Neural cell (in vitro differentiated cells): ENCODE measurements at regions not wholly inside any gene's neighbourhood (a gene's known extent, or its start where the extent isn't known, plus 50 kb on each side); places are given as distances from the start of the nearest gene placed in this dataset.

ENCODE experiments used
- H2AFZ ChIP-seq: fragments of 200-600, 300-800 bp; sonication (generic), shearing (Covaris generic); 2 replicates; pipeline ENCODE4 v1.6.0; 2014; ENCODE audit warnings: low read depth, mild to moderate bottlenecking, antibody characterized with exemption, low read length, moderate library complexity
- H3F3A ChIP-seq: fragments of 200-600 bp; shearing (Covaris generic); 2 replicates; pipeline ENCODE4 v1.6.1; 2016; ENCODE audit warnings: mild to moderate bottlenecking, moderate library complexity, mixed read lengths, antibody characterized with exemption, low read length; ENCODE audit not compliant: insufficient read depth, poor library complexity, severe bottlenecking
- H3K27ac ChIP-seq: fragments of 200-600, 300-800 bp; sonication (generic), shearing (Covaris generic); 2 replicates; pipeline ENCODE4 v1.5.1; 2014; ENCODE audit warnings: mild to moderate bottlenecking, low read length, moderate library complexity
- H3K27me3 ChIP-seq: fragments of 300-800, 200-600 bp; sonication (generic), shearing (Covaris generic); 2 replicates; pipeline ENCODE4 v1.6.0; 2014; ENCODE audit warnings: mild to moderate bottlenecking, low read depth, low read length, moderate library complexity; ENCODE audit not compliant: insufficient read depth
- H3K36me3 ChIP-seq: fragments of 300-800, 200-600 bp; sonication (generic), shearing (Covaris generic); 2 replicates; pipeline ENCODE4 v1.5.1; 2014; ENCODE audit warnings: mild to moderate bottlenecking, antibody characterized with exemption, low read length, moderate library complexity; ENCODE audit not compliant: insufficient read depth
- H3K4me2 ChIP-seq: fragments of 300-800, 200-600 bp; sonication (generic), shearing (Covaris generic); 2 replicates; pipeline ENCODE4 v1.6.0; 2014; ENCODE audit warnings: mild to moderate bottlenecking, low read length
- H3K4me3 ChIP-seq: fragments of 300-800, 200-600 bp; sonication (generic), shearing (Covaris generic); 2 replicates; pipeline ENCODE4 v1.5.1; 2014; ENCODE audit warnings: mild to moderate bottlenecking, low read length, moderate library complexity
- H3K79me2 ChIP-seq: fragments of 200-600 bp; shearing (Covaris generic); replicated peaks from 2 replicates; pipeline ENCODE4 v1.6.0; 2014; ENCODE audit warnings: mild to moderate bottlenecking, low read length, moderate library complexity; ENCODE audit not compliant: insufficient read depth
- H3K9ac ChIP-seq: fragments of 300-800, 200-600 bp; sonication (generic), shearing (Covaris generic); 2 replicates; pipeline ENCODE4 v1.6.1; 2016; ENCODE audit warnings: mild to moderate bottlenecking, low read length, mixed read lengths
- H3K9me2 ChIP-seq: fragments of 200-600 bp; shearing (Covaris generic); 2 replicates; pipeline ENCODE4 v1.6.1; 2016; ENCODE audit warnings: mild to moderate bottlenecking, low read length, mixed read lengths; ENCODE audit not compliant: insufficient read depth
- H3K9me3 ChIP-seq: fragments of 200-600, 300-800 bp; sonication (generic), shearing (Covaris generic); 2 replicates; pipeline ENCODE4 v1.6.1; 2016; ENCODE audit warnings: mild to moderate bottlenecking, mixed run types, low read length, moderate library complexity, mixed read lengths
- H4K20me1 ChIP-seq: fragments of 200-600 bp; shearing (Covaris generic); 2 replicates; pipeline ENCODE4 v1.6.1; 2016; ENCODE audit warnings: mild to moderate bottlenecking, mixed run types; ENCODE audit not compliant: insufficient read depth
- EP300 ChIP-seq: fragments of 450-650 bp; conservative IDR thresholded peaks from 2 replicates; pipeline ENCODE4 v1.6.1; 2014; ENCODE audit warnings: antibody characterized with exemption, mild to moderate bottlenecking, moderate library complexity; ENCODE audit not compliant: poor library complexity, severe bottlenecking
- EZH2 ChIP-seq: fragments of 200-600, 300-800 bp; shearing (Covaris generic), sonication (generic); IDR thresholded peaks from 2 replicates; pipeline ENCODE4 v1.6.1; 2014; ENCODE audit warnings: antibody characterized with exemption, low read length, borderline replicate concordance, mild to moderate bottlenecking; ENCODE audit not compliant: insufficient read depth, poor library complexity, severe bottlenecking
- MXI1 ChIP-seq: fragments of 450-650 bp; conservative IDR thresholded peaks from 2 replicates; pipeline ENCODE4 v1.6.1; 2014; ENCODE audit warnings: antibody characterized with exemption, mild to moderate bottlenecking; ENCODE audit not compliant: poor library complexity, severe bottlenecking
- POLR2AphosphoS5 ChIP-seq: IDR thresholded peaks from 2 replicates; pipeline ENCODE4 v1.6.1; 2012
- RAD21 ChIP-seq: fragments of 450-650 bp; conservative IDR thresholded peaks from 2 replicates; pipeline ENCODE4 v1.6.1; 2014; ENCODE audit warnings: antibody characterized with exemption, mild to moderate bottlenecking, moderate library complexity
- SMC3 ChIP-seq: fragments of 450-650 bp; conservative IDR thresholded peaks from 2 replicates; pipeline ENCODE4 v1.6.1; 2014; ENCODE audit warnings: antibody characterized with exemption, mild to moderate bottlenecking, moderate library complexity; ENCODE audit not compliant: poor library complexity
- TAF1 ChIP-seq: IDR thresholded peaks from 2 replicates; pipeline ENCODE4 v1.6.1; 2012; ENCODE audit warnings: low read depth
- TF ChIP-seq, protein P1 (sequence below): IDR thresholded peaks from 2 replicates; pipeline ENCODE4 v1.6.1; 2012; ENCODE audit warnings: borderline replicate concordance
- TF ChIP-seq, protein P2 (sequence below): fragments of 450-650 bp; IDR thresholded peaks from 2 replicates; pipeline ENCODE4 v1.5.1; 2014; ENCODE audit warnings: antibody characterized with exemption, mild to moderate bottlenecking, moderate library complexity; ENCODE audit not compliant: poor library complexity, severe bottlenecking

DNA sequence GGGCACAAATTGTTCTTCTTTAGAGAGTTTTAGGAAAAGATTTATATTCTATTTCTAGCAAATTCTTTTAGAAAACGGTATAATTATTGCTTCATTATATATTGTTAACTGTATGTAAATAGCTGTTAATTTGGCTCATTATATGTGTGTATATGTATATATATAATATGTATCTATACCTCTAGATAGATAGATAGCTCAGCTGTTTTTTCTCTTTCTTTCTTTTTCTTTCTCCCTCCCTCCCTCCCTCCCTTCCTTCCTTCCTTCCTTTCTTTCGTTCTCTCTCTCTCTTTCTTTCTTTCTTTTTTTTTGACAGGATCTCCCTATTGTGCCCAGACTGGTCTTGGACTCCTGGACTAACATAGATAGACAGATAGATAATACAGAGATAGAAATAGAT, 1538.8 kb downstream of the PCDH7 start:
- Histone ChIP-seq H3K4me2 (no peak overlapping the region), H3F3A (no peaks in the 10 kb centered on the region), H3K27ac (no peak overlapping the region), H3K9ac (no peak overlapping the region), H3K9me2 (no peaks in the 10 kb centered on the region), H3K36me3 (no peaks in the 10 kb centered on the region), H3K9me3 (no peaks in the 10 kb centered on the region), H4K20me1 (no peaks in the 10 kb centered on the region), H3K79me2 (no peaks in the 10 kb centered on the region), H2AFZ (no peak overlapping the region), H3K4me3 (no peak overlapping the region), H3K27me3 (no peaks in the 10 kb centered on the region)
- TF ChIP-seq MXI1 (no peak), RAD21 (no peak), EP300 (no peak), POLR2AphosphoS5 (no peak), EZH2 (no peak), TAF1 (no peak), SMC3 (no peak)
- TF ChIP-seq, protein P1, sequence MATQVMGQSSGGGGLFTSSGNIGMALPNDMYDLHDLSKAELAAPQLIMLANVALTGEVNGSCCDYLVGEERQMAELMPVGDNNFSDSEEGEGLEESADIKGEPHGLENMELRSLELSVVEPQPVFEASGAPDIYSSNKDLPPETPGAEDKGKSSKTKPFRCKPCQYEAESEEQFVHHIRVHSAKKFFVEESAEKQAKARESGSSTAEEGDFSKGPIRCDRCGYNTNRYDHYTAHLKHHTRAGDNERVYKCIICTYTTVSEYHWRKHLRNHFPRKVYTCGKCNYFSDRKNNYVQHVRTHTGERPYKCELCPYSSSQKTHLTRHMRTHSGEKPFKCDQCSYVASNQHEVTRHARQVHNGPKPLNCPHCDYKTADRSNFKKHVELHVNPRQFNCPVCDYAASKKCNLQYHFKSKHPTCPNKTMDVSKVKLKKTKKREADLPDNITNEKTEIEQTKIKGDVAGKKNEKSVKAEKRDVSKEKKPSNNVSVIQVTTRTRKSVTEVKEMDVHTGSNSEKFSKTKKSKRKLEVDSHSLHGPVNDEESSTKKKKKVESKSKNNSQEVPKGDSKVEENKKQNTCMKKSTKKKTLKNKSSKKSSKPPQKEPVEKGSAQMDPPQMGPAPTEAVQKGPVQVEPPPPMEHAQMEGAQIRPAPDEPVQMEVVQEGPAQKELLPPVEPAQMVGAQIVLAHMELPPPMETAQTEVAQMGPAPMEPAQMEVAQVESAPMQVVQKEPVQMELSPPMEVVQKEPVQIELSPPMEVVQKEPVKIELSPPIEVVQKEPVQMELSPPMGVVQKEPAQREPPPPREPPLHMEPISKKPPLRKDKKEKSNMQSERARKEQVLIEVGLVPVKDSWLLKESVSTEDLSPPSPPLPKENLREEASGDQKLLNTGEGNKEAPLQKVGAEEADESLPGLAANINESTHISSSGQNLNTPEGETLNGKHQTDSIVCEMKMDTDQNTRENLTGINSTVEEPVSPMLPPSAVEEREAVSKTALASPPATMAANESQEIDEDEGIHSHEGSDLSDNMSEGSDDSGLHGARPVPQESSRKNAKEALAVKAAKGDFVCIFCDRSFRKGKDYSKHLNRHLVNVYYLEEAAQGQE = no peak
- TF ChIP-seq, protein P2, sequence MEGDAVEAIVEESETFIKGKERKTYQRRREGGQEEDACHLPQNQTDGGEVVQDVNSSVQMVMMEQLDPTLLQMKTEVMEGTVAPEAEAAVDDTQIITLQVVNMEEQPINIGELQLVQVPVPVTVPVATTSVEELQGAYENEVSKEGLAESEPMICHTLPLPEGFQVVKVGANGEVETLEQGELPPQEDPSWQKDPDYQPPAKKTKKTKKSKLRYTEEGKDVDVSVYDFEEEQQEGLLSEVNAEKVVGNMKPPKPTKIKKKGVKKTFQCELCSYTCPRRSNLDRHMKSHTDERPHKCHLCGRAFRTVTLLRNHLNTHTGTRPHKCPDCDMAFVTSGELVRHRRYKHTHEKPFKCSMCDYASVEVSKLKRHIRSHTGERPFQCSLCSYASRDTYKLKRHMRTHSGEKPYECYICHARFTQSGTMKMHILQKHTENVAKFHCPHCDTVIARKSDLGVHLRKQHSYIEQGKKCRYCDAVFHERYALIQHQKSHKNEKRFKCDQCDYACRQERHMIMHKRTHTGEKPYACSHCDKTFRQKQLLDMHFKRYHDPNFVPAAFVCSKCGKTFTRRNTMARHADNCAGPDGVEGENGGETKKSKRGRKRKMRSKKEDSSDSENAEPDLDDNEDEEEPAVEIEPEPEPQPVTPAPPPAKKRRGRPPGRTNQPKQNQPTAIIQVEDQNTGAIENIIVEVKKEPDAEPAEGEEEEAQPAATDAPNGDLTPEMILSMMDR = no peak

DNA sequence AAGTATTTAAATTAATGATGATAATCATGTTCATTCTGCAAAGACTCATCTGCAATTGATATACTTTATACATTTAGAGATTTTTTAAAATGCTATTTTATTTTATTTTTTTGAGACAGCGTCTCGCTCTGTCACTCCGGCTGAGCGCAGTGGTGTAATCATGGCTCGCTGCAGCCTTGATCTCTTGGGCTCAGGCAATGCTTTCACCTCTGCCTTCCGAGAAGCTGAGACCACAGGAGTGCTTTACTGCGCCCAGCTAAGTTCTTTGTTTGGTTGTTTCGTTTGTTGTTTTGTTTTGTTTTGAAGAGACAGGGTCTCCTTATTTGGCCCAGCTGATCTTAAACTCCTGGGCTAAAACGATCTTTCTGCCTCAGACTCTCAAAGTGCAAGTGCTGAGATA, 1541.0 kb downstream of the PCDH7 start:
- Histone ChIP-seq H3K9me3 (no peaks in the 10 kb centered on the region), H3K4me3 (no peak overlapping the region), H2AFZ (no peak overlapping the region), H3K9me2 (no peaks in the 10 kb centered on the region), H3K27ac (no peak overlapping the region), H3K36me3 (no peaks in the 10 kb centered on the region), H3F3A (no peaks in the 10 kb centered on the region), H3K4me2 (no peak overlapping the region), H4K20me1 (no peaks in the 10 kb centered on the region), H3K27me3 (no peaks in the 10 kb centered on the region), H3K9ac (no peak overlapping the region), H3K79me2 (no peaks in the 10 kb centered on the region)
- TF ChIP-seq POLR2AphosphoS5 (no peak), EZH2 (no peak), SMC3 (no peak), MXI1 (no peak), EP300 (no peak), TAF1 (no peak), RAD21 (no peak)
- TF ChIP-seq, protein P2 = no peak
- TF ChIP-seq, protein P1 = no peak
